ENCODE measurements at regions not wholly inside any gene's neighbourhood (a gene's known extent, or its start where the extent isn't known, plus 50 kb on each side); places are given as distances from the start of the nearest gene placed in this dataset.

DNA sequence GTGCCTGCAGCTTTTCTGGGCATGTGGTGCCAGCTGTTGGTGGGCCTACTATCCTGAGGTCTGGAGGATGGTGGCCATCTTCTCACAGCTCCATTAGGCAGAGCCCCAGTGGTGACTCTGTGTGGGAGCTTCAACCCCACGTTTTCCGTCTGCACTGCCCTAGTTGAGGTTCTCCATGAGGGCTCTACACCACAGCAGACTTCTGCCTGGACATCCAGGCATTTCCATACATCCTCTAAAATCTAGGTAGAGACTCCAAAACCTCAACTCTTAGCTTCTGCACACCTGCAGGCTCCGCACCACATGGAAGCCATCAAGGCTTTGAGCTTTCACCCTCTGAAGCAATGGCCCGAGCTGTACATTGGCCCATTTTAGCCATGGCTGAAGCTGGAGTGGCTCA lies 153.3 kb upstream of the PGRMC2 start:
- TF ChIP-seq, protein P1, sequence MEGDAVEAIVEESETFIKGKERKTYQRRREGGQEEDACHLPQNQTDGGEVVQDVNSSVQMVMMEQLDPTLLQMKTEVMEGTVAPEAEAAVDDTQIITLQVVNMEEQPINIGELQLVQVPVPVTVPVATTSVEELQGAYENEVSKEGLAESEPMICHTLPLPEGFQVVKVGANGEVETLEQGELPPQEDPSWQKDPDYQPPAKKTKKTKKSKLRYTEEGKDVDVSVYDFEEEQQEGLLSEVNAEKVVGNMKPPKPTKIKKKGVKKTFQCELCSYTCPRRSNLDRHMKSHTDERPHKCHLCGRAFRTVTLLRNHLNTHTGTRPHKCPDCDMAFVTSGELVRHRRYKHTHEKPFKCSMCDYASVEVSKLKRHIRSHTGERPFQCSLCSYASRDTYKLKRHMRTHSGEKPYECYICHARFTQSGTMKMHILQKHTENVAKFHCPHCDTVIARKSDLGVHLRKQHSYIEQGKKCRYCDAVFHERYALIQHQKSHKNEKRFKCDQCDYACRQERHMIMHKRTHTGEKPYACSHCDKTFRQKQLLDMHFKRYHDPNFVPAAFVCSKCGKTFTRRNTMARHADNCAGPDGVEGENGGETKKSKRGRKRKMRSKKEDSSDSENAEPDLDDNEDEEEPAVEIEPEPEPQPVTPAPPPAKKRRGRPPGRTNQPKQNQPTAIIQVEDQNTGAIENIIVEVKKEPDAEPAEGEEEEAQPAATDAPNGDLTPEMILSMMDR (conservative IDR thresholded peaks at IDR 0.05; ENCODE audit: low read depth, low read length): no peak
- no peak for TF ChIP-seq POLR2A (IDR thresholded peaks at IDR 0.05; ENCODE audit: low read depth, low read length)
- TF ChIP-seq RAD21 (IDR thresholded peaks at IDR 0.05; ENCODE audit: low read length): no peak
- TF ChIP-seq MAZ (IDR thresholded peaks at IDR 0.05; ENCODE audit: borderline replicate concordance, low read depth, low read length): no peak
- no peak for TF ChIP-seq ELK1 (IDR thresholded peaks at IDR 0.05; ENCODE audit: borderline replicate concordance, low read depth, low read length)
- TF ChIP-seq RCOR1 (IDR thresholded peaks at IDR 0.05; ENCODE audit: insufficient replicate concordance, low read length): no peak
- no peak for TF ChIP-seq RFX5 (IDR thresholded peaks at IDR 0.05; ENCODE audit: low read depth, low read length)
- no peak for TF ChIP-seq MXI1 (IDR thresholded peaks at IDR 0.05; ENCODE audit: borderline replicate concordance, low read depth, low read length)

All from IMR-90 (cell line).